ENCODE measurements at regions not wholly inside any gene's neighbourhood (a gene's known extent, or its start where the extent isn't known, plus 50 kb on each side); places are given as distances from the start of the nearest gene placed in this dataset.
A peak's percentile ranks its signal among the peaks of the same experiment; 100 is the strongest.
"Not testable (repeated sequence)": the region's sequence is repeated elsewhere in the genome, so short reads cannot be mapped to it uniquely, and the experiment has no call there.

GRCh38 chr13:30520571-30520970 is 54.8 kb upstream of the HMGB1 start:
- no peak for FAIRE-seq

GRCh38 chr13:30523211-30523610 is 57.5 kb upstream of the HMGB1 start:
- FAIRE-seq, result no peak

GRCh38 chr13:30523817-30524216 is 58.1 kb upstream of the HMGB1 start:
- not testable (repeated sequence) for FAIRE-seq

DNA sequence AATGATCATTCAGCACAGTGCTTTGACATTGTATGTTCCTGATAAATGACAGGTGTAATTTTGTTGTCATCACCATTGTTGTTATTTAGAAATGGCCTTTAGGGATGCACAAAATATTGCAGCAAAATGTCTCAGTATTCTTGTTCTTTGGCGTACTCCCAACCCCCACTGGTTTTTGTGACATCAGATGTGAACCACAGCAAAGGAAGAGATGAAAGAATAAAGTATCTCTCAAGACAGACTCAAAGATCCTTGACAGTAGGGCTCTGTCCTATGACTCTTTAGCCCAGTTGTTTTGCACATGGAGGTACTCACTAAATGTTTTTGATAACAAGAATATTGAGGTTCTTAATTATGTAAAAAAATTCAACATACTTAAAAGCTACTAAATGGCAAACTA is 59.5 kb upstream of the HMGB1 start:
- not testable (repeated sequence) for FAIRE-seq

GRCh38 chr13:30526612-30527495 is 61.1 kb upstream of the HMGB1 start:
- FAIRE-seq, result no peak

GRCh38 chr13:30529085-30529834 is 63.5 kb upstream of the HMGB1 start:
- FAIRE-seq, result no peak

DNA sequence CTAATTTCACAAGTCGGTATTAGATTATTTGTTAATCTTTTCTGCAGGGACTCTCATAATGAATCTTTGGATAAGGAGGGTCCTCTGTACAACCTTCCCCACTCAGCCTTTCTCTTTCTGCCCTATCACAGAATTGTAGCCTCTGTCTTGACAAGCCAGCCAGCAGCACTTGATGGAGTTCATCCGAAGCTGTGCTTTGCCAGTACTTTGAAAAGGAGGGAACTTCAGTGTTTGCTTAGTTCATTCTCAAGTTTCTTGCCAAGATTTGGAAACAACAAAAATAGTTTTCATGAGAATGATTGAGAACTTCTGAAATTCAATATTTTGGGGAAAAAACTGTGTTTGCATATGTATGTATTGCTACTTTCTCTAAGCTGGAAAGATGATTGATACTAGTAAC is 69.3 kb upstream of the HMGB1 start:
- FAIRE-seq, result no peak

- no peak for FAIRE-seq
These were observed 72.4 kb upstream of the USPL1 start for GRCh38 chr13:30545320-30545719.

DNA sequence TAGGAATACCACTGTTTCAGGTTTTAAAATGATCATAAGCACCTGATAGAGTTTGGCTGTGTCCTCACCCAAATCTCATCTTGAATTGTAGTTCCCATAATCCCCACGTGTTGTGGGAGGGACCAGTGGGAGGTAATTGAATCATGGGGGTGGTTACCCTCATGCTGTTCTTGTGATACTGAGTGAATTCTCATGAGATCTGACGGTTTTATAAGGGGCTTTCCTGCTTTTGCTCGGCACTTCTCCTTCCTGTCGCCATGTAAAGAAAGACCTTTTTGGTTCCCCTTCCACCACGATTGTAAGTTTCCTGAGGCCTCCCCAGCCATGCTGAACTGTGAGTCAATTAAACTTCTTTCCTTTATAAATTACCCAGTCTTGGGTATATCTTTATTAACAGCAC is 69.7 kb upstream of the USPL1 start:
- FAIRE-seq, result not testable (repeated sequence)

DNA sequence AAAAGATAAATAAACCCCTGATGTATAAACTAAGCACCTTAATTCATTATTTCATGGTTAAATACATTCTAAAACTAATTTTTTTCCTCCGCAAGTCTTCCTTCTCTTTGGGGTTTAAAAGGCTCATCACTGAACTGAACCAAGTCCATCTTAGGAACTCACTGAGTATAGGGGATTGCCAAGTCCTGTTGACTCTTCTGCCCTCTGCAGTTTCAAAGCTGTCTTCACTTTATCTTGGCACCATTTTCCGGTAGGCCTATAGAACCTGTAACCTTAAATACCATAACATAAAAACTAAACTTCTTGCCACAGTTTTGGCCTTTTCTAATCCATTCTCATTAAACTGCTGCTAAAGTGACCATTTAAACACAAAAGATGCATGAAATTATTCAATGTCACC is 66.5 kb upstream of the USPL1 start:
- peak; percentile 63 for FAIRE-seq

DNA sequence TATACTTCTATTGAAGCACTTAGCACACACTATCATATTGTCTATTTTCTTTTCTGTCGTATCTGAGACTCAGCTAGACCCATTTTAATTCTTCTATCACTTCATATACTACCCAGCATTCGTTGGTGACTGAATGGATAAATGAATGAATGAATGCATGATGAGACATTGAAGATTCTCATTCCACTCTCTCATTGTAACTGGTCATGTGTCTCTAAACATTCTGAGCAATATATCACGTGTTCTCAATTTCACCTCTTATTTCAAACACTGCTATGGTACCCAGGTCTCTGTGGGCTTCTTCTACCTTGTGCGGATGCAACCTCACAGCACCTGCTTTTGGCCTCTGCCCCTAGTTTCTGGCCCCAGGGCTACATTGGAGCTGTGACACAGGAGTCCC is 65.2 kb upstream of the USPL1 start:
- FAIRE-seq, result no peak

GRCh38 chr13:30559274-30559673 is 58.4 kb upstream of the USPL1 start:
- no peak for FAIRE-seq

DNA sequence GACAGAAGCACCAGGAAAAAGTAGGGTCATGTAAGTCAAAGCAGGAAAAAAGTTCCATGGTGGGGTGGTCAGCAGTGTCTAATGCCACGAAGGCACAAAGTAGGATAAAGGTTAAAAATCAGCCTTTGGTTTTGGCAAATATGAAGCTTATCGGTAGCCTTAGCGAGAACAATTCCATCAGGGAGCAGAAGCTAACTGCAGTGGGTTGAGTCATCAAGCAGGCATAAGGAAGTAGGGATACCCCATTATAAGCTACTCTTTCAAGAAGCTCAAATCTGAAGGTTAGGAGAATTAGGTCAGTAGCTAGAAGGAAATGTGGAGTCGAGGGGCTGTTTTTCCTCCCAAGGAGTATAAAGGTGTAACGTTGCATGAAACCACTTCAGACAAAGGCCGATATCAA is 57.5 kb upstream of the USPL1 start:
- no peak for FAIRE-seq

DNA sequence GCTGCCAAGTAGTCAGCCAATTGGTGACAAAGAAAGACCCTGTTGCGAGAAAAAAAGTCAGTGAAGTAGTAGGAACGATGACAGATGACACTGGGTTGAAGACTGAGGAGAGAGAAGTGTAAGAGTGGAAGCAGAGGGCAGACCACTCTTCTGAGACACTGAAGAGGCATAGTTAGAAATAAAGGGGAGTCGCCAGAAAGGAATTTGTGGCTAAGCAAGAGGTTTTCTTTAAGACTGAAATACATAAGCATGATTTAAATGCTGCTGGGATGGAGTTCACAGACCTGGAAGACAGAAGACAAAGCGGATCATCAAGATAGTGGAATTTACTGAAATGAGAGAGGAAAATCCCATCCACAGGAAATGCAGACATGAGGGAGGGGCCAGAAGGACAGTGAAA is 56.2 kb upstream of the USPL1 start:
- no peak for FAIRE-seq

DNA sequence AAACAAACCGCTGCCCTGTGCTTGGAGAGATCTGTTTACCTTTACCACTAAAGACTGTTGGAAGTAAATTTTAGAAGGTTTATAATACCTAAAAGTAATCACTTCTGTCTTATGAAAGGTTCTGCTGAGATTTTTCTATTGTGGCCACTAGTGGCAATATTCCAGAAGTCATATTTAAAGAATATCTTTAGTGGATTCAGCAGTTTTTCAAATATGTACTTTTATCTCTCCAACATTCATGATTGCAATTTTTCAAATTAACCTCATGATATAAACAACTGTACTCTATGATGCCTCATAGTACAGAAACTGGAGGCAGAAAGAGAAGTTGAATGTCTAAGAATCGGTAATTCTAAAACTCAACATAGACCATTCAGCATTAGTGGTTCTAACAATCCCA is 53.2 kb upstream of the USPL1 start:
- no peak for FAIRE-seq

DNA sequence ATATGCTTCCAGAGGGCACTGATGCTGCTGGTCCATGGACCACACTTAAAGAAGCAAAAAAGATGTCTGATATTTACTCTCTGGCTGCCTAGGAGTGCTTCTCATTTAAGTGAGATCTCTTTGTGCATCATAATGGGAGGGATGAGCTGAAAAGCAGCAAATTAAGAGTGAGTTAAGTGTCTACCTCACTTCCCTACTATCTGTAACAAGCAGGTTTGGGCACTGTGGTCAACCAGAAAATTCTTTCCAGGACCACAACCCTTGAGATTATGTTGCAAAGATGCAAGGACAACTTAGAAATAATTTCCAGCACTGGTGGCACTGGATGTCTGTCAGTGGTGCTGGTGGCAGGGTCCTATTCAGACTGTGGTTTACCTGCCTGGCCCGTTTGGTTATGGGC is 52.1 kb upstream of the USPL1 start:
- no peak for FAIRE-seq

DNA sequence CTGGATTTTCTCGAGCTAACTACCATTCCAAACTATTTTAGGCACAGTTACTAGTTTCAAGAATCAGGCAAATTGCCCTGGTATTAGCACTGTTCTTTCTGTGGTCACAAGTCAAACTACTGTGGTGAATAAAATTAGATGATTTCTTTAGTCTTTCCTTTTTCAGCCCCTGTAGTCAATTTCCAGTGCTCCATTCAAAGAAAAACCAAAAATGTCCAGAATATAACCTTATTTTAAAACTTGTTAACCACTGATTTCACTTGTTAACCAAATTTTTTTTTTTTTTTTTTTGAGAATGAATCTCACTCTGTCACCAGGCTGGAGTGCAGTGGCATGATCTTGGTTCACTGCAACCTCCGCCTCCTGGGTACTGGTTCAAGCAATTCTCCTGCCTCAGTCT is 50.6 kb upstream of the USPL1 start:
- FAIRE-seq, result no peak

Measured in TTC549 (cell line).